ENCODE measurements at regions not wholly inside any gene's neighbourhood (a gene's known extent, or its start where the extent isn't known, plus 50 kb on each side); places are given as distances from the start of the nearest gene placed in this dataset.

DNA sequence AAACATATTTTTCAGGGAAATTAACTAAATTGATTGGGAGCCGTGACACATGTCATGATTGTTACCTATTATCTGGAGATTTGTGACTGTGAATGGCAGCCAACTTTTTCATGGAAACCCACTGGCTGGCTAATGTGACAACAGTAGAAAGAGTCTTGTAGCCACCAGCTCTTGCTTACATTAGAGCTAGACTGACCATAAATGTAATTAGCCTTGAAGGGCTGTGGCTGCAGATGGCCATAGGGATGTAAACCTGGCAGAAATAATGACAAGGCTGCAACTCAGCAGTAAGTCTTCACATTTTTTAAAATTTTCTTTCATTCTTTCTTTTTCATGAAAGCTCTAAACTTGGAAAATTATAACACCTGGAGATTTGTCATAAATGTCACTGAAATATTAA lies 168.2 kb upstream of the ROBO2 start:
- POLR2A ChIA-PET = no interaction called here
- BruUV-seq (replicated peaks) = no TSS peak
- intact Hi-C loops (cut with micrococcal nuclease; ENCODE audit: unreplicated experiment) = loop anchor here (5.0 to 10.0 kb wide), 2 partner anchors 71 to 187 kb away; no protein-coding TSS in a partner anchor
- DNase-seq = no peak
- H3K27me3 Mint-ChIP-seq (ENCODE audit: insufficient read depth, unreplicated experiment) = no peaks in the 10 kb centered on the region
- Histone ChIP-seq H3K36me3 (ENCODE audit: control insufficient read depth, insufficient read depth, low read length) (no peaks in the 10 kb centered on the region), H3K4me1 (peaks cover 27% of the 10 kb centered on the region), H3K4me3 (ENCODE audit: low read depth, low read length) (no peak overlapping the region), H3K27me3 (replicated peaks; ENCODE audit: control insufficient read depth, insufficient read depth, low read length) (no peaks in the 10 kb centered on the region), H3K9me3 (no peaks in the 10 kb centered on the region)
- no peaks in the 10 kb centered on the region for H3K9me3 Mint-ChIP-seq (ENCODE audit: unreplicated experiment)
- peaks cover 13% of the 10 kb centered on the region for H3K4me1 Mint-ChIP-seq (ENCODE audit: low read depth, unreplicated experiment)
- H3K36me3 Mint-ChIP-seq (ENCODE audit: insufficient read depth, unreplicated experiment) = no peaks in the 10 kb centered on the region
- TF ChIP-seq, protein P1, sequence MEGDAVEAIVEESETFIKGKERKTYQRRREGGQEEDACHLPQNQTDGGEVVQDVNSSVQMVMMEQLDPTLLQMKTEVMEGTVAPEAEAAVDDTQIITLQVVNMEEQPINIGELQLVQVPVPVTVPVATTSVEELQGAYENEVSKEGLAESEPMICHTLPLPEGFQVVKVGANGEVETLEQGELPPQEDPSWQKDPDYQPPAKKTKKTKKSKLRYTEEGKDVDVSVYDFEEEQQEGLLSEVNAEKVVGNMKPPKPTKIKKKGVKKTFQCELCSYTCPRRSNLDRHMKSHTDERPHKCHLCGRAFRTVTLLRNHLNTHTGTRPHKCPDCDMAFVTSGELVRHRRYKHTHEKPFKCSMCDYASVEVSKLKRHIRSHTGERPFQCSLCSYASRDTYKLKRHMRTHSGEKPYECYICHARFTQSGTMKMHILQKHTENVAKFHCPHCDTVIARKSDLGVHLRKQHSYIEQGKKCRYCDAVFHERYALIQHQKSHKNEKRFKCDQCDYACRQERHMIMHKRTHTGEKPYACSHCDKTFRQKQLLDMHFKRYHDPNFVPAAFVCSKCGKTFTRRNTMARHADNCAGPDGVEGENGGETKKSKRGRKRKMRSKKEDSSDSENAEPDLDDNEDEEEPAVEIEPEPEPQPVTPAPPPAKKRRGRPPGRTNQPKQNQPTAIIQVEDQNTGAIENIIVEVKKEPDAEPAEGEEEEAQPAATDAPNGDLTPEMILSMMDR (IDR thresholded peaks at IDR 0.05; ENCODE audit: insufficient read depth in 1 of 2, low read depth in 1 of 2, low read length in 1 of 2, severe bottlenecking in 1 of 2, unreplicated experiment in 1 of 2) = no peak
- CTCF ChIA-PET = no interaction called here
- no peak overlapping the region for H3K4me3 Mint-ChIP-seq (ENCODE audit: unreplicated experiment)
- no peak overlapping the region for H3K27ac Mint-ChIP-seq (ENCODE audit: unreplicated experiment)

DNA sequence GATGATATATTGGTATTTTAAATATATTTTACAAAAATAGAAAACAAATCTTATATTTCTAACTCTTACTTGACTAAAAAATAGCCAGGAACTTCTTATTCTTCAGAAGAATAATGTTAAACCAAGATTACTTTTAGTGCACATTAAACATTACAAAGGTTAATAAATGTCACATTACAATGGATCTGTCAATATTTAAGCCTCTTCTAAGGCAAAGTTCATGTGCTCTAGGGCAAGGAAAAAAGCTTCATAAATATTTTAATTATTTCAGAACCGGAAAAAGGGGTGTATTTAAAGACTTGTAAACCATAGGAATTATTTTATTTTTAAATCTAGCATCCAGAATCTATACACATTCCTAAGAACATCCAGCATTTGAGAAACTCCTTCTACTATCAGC lies 166.9 kb upstream of the ROBO2 start:
- Mint-ChIP-seq H3K27me3 (ENCODE audit: insufficient read depth, unreplicated experiment) (no peaks in the 10 kb centered on the region), H3K36me3 (ENCODE audit: insufficient read depth, unreplicated experiment) (no peaks in the 10 kb centered on the region), H3K9me3 (ENCODE audit: unreplicated experiment) (no peaks in the 10 kb centered on the region), H3K4me1 (ENCODE audit: low read depth, unreplicated experiment) (peaks cover 13% of the 10 kb centered on the region), H3K27ac (ENCODE audit: unreplicated experiment) (peak overlapping the region; percentile 75), H3K4me3 (ENCODE audit: unreplicated experiment) (no peak overlapping the region)
- Histone ChIP-seq H3K4me3 (ENCODE audit: low read depth, low read length) (no peak overlapping the region), H3K27me3 (replicated peaks; ENCODE audit: control insufficient read depth, insufficient read depth, low read length) (no peaks in the 10 kb centered on the region), H3K36me3 (ENCODE audit: control insufficient read depth, insufficient read depth, low read length) (no peaks in the 10 kb centered on the region), H3K4me1 (peaks cover 27% of the 10 kb centered on the region), H3K9me3 (no peaks in the 10 kb centered on the region)
- intact Hi-C loops (cut with micrococcal nuclease; ENCODE audit: unreplicated experiment) = loop anchor here (5.0 to 10.0 kb wide), 2 partner anchors 69 to 188 kb away; no protein-coding TSS in a partner anchor
- TF ChIP-seq, protein P1 (IDR thresholded peaks at IDR 0.05; ENCODE audit: insufficient read depth in 1 of 2, low read depth in 1 of 2, low read length in 1 of 2, severe bottlenecking in 1 of 2, unreplicated experiment in 1 of 2) = no peak
- CTCF ChIA-PET = no interaction called here
- BruUV-seq (replicated peaks) = no TSS peak
- POLR2A ChIA-PET = interaction anchor here (0.6 kb wide), 1 partner anchor 415 kb away, joined by 3 read pairs; no protein-coding TSS in a partner anchor
- no peak for DNase-seq

DNA sequence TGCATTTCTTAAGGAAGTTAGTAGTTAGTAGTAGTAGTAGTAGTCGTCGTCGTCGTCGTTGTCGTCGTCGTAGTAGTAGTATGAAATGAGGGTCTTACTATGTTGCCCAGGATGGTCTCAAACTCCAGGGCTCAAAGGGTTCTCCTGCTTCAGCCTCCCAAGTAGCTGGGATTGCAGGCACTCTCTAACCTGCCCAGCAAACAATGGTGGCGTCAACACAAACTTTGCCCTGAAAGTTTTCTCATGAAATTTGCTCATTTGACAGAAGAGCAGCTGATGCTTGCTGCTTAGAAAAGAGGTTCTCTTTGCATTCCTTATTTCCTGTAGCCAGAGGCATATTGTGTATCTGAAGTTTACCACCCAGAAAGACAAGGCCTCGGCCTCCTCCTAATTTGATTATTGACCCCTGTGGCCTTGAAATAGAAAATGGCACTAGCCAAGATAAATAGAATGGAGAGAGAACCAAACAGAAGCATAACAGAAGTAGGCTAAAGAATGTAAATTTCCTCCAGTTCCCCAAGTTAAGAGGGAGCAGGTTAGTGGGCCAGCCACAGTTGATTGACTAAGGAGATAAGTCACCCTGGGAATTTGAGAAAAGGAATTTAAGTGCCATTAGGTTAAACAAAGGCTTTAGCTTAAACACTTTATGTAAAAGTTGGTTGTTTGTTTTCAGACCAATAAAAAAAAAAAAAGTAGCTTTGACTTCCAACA lies 166.2 kb upstream of the ROBO2 start:
- no peaks in the 10 kb centered on the region for H3K9me3 Mint-ChIP-seq (ENCODE audit: unreplicated experiment)
- Histone ChIP-seq H3K9me3 (no peaks in the 10 kb centered on the region), H3K4me1 (peaks cover 27% of the 10 kb centered on the region), H3K27me3 (replicated peaks; ENCODE audit: control insufficient read depth, insufficient read depth, low read length) (no peaks in the 10 kb centered on the region), H3K36me3 (ENCODE audit: control insufficient read depth, insufficient read depth, low read length) (no peaks in the 10 kb centered on the region), H3K4me3 (ENCODE audit: low read depth, low read length) (no peak overlapping the region)
- no peaks in the 10 kb centered on the region for H3K27me3 Mint-ChIP-seq (ENCODE audit: insufficient read depth, unreplicated experiment)
- H3K4me3 Mint-ChIP-seq (ENCODE audit: unreplicated experiment) = peak overlapping the region; percentile 47
- ChIA-PET CTCF (interaction anchor here (0.6 kb wide), 1 partner anchor 1056 kb away, joined by 3 read pairs; no protein-coding TSS in a partner anchor), POLR2A (interaction anchor here (0.6 to 0.7 kb wide), 2 partner anchors 90 to 190 kb away, joined by 4 to 7 read pairs; no protein-coding TSS in a partner anchor)
- peak; percentile 22 to 47 for DNase-seq
- H3K36me3 Mint-ChIP-seq (ENCODE audit: insufficient read depth, unreplicated experiment) = no peaks in the 10 kb centered on the region
- BruUV-seq (replicated peaks) = no TSS peak
- H3K4me1 Mint-ChIP-seq (ENCODE audit: low read depth, unreplicated experiment) = peaks cover 13% of the 10 kb centered on the region
- peak overlapping the region; percentile 75 for H3K27ac Mint-ChIP-seq (ENCODE audit: unreplicated experiment)
- TF ChIP-seq, protein P1 (IDR thresholded peaks at IDR 0.05; ENCODE audit: insufficient read depth in 1 of 2, low read depth in 1 of 2, low read length in 1 of 2, severe bottlenecking in 1 of 2, unreplicated experiment in 1 of 2) = no peak
- intact Hi-C loops (cut with micrococcal nuclease; ENCODE audit: unreplicated experiment) = loop anchor here (5.0 to 10.0 kb wide), 2 partner anchors 69 to 189 kb away; no protein-coding TSS in a partner anchor

Data from Caco-2 (cell line).